ENCODE measurements at regions not wholly inside any gene's neighbourhood (a gene's known extent, or its start where the extent isn't known, plus 50 kb on each side); places are given as distances from the start of the nearest gene placed in this dataset.
"Not testable (repeated sequence)": the region's sequence is repeated elsewhere in the genome, so short reads cannot be mapped to it uniquely, and the experiment has no call there.

GRCh38 chr2:176578292-176578691 lies 309.1 kb downstream of the MTX2 start:
- DNase-seq = not testable (repeated sequence)

DNA sequence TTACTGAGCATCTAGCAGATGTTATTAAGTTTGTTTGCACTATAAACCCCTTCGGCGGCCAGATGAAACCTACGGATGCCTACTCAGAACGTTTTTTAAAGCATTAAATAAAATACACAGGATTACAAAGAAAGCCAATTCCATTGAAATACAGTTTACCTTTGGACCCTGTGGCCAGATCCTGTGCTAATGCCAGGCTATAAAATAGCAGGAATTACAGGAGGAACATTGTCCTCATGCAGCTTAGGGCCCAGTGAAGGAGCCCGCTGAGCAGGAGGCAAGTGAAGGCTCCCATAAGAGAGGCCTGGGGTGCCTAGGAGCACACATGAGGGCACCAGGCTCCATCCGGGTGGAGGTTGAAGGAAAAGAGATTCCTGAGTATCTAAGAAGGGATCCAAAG lies 310.4 kb downstream of the MTX2 start:
- DNase-seq = no peak

DNA sequence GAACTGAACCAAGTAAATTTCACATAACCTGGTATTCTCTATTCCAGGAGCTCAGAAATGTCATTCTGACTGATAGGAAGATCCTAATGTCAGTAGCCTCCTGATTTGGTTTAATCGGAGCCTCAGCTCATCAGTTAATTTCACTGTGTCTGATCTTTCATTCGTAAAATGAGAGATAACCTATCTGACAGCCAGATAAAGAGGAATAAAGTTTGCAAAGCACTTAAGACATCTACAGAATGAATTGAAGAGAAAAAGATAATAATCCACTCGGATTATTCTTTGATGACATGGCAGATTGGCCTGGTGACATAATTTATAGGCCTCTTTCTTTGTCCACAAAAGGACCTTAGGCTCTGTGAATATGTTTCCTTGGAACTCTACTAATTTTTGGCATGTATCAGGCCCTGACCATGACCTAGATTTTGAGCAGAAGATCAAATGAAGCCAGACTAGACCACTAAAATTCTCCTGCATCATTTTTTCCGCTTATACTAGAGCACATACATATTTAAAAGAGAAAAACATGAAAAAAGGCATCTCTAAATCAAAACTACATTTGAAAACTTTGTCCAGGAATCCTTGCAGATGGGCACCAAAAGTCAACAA lies 312.4 kb downstream of the MTX2 start:
- no peak for DNase-seq

DNA sequence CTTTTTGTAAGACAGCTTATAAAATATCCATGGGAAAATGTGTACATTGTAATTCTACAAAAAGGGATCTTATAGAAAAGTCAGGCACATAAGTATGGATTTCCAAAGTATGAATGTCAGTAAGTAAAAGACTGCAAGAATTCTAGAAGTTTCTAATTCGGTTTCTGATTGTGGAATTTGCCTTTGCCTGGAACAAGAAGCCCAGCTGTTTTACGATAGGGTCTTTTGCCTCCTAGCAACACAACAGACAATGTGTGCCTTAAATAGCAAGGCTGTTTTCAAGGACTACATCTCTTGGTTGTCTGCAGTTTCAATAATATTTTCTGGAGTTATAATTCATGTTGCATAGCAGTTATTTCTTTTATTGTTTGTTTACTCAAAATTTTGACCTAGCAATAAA lies 312.9 kb downstream of the MTX2 start:
- DNase-seq = no peak

DNA sequence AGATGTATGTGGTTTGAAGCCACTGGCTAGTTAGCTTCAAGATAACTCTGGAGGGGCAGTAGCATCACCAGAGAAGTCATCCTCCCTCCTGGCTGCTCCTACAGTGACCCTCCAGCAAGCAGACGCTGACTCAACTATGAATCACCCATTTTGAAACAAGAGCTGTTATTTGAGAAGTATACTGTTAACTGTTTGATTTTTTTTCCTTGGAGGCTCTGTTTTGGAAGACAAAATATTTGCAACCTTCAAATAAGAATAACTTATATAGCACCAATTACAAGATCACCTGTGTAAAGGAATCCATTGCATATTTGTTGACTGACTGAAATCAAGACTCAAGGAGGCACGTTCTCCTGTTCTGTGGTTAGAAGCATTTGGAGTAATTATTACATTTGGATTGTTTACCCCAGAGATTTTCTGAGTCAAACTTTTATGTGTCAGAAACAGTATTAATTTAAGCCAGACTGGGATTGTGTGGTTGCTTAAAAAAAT lies 313.8 kb downstream of the MTX2 start:
- DNase-seq = peak; percentile 11

DNA sequence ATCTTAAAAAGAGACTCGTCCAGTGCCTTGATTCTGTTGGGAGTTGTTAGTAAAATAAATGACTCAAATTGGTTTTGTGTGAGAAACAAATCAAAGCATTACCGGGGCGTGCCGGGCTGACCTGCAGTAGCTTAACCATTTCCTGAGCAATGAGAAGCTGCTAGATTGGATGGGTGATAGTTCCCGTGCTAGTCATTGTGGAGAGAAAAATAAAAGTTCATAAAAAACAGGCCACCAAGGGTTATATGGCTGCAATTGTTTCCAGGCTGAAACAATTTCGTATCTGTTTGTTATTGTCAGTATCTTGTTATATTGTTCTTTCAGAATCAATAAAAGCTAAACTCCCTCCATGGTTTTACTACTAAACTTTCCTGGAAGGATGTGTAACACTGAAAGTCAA lies 314.4 kb downstream of the MTX2 start:
- no peak for DNase-seq

DNA sequence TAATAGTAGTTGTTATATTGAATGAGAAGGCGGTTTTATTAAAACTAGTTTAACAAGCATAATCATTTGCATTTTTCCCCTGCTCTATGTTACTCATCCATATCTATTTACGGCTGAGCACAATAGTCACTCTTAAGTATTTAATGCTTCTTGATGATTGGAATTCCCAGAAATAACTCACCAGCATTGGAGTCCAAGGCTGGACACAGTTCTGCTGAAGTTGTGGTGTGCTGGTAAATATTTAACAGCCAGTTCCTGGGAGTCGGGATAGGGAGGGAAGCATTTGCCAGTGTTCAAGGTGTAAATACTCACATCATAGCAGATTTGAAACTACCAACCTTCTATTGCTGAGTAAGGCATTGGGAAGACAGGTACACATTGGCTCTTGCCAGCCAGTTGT lies 315.1 kb downstream of the MTX2 start:
- no peak for DNase-seq

- DNase-seq = no peak
Measured at GRCh38 chr2:176585291-176585690, 316.0 kb downstream of the MTX2 start.

DNA sequence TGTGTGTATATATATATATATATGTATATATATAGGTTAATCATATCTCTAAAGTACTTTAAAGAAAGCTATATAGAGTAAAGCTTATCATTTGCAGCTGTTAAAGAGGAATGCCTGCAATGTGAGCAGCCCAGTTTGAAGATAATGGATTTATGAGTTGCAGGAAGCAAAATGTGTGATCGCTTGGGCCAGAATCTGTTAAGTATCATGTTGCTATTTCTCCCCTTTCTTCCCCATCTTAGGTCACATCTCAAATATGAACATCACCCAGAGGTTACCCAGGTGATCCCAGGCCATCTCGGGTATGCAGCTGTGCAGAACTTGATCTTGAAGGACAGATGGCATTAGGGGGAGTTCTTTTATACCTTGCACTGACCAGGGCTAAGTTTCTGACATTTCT lies 316.5 kb downstream of the MTX2 start:
- DNase-seq = no peak

GRCh38 chr2:176589287-176589686 lies 320.0 kb downstream of the MTX2 start:
- no peak for DNase-seq

DNA sequence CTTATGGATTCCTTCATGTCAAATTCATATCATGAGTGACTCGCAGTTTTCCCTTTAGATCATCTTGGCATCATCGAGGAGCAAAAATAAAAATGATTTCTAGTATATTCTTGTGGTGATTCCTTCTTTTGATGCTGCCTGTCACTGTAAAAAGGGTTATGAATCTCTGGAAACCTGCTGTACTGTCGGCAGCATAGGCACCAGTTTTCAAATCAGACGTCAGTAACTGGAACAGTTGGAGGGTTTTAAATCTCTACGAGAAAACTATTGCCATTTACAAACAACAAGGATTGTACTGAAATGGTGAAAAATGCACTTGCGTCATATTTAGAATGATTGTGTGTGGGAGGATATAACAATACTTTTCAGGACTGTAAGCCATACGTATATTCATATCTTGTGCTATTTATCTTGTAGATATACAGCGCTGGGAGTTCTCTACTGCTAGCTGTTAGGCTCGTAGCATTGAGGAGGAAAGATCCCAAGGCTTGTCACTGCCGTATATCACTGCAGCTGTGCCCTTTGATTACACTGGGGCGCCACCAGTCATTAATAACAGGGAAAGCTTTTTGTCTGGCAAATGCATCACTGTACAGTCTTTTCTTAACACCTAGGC lies 320.7 kb downstream of the MTX2 start:
- DNase-seq = no peak

GRCh38 chr2:176592216-176592615 lies 323.0 kb downstream of the MTX2 start:
- no peak for DNase-seq

GRCh38 chr2:176595986-176596385 lies 326.7 kb downstream of the MTX2 start:
- no peak for DNase-seq

DNA sequence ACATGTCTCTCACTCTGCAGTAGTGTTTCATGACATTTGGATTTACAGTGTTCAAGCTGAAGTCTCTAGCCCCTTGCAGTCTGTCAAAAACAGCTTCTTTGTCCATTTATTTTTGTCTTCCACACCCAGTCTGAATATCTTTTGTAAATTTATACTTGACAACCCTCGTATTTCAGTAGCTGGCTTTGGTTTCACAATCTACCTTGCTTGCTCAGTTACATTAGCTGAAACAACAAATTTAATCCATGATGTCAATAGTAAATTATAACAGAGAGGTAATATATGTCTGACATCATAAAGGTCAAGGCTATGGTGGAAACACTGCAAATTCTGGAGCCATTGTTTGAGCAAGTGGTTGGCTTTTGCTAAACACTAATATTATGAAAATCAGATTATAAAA lies 328.7 kb downstream of the MTX2 start:
- DNase-seq = no peak

DNA sequence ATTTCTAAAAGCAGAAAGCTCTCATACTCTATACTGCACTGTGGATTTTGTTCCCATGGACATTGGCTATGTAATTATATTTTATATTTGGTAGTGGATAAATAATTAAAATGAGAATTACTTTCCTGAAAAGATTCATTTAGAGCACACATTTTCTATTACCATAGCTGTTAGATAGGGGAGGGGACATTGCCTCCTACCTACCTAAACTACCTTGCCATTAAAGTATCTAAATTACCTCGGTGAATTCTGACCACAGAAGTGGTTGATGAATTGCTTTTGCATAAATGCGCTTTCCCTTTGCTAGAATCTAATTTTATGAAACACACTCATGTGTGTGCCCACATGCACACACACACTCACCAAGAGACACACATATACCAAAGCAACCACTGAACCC lies 329.1 kb downstream of the MTX2 start:
- DNase-seq = no peak

GRCh38 chr2:176599796-176600485 lies 330.7 kb downstream of the MTX2 start:
- no peak for DNase-seq

GRCh38 chr2:176601066-176601465 lies 331.8 kb downstream of the MTX2 start:
- DNase-seq = no peak

DNA sequence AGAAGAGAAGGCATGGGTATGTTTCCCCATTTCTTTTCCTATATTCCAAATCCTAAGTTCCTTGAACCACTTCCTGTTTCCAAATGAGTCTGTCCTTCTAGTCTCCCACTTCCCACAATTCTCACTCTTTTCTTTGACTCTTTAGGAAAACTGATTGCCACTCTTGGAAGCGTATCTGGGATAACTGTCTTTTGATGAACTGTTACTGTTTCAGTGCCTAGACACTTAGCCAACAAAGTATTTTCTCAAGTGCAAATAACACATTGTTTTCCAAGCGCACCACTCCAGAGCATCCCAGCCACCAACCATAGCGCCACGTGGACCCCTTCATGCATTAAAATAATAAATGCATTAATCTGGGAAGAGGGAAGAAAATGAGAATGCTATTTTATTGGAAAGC lies 342.8 kb downstream of the MTX2 start:
- no peak for DNase-seq

- no peak for DNase-seq
Measured at GRCh38 chr2:176612736-176613135, 343.5 kb downstream of the MTX2 start.

DNA sequence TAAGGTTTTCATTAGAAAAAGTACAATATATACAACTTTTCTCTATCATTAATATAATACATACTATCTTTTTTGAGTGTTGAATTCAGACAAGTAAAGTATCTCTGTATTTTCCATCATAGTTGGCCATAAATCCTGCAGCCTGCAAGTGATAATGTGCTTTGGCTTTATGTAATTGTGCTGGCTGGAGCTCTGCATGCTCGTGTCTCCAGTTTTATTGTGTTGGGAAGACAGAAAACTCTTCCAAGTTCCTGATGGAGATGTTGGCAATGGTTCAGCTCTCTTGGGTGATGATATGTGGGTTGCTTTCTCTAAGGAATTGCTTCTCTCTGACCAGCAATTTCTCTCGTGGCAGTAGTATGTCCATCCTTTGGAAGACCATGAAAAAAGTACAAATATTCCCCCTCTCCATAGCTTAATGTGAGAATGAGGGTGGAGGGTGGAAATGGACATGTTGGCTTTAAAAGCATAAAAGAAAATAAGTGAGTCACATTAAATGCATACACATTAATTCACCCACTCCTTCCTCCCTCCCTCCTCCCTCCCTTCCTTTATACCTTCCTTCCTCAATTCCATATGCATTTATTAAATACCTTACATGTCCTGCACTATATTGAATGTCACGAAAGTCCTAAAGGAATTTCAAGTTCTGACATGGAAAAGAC lies 344.2 kb downstream of the MTX2 start:
- no peak for DNase-seq

GRCh38 chr2:176614049-176614448 lies 344.8 kb downstream of the MTX2 start:
- no peak for DNase-seq

DNA sequence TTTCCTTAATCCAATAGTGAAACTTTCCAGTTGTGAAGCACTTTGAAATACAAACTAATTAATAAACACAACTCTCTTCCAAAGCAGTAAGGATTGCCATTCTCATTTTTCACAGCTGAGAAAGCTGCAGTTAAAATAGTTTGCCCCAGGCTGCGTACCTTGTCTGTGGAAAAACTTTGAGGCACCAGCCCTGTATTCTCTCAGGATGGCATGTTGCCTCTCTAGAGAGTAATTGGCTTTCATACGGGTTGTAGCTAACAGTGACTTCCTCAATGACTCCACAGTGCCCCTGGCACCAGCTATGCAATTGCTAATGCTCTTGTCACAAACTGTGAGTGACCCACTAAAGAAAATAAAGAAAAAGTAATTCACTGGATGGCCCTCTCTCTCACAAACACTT lies 345.7 kb downstream of the MTX2 start:
- no peak for DNase-seq

- DNase-seq = no peak
Measured at GRCh38 chr2:176619504-176619903, 350.3 kb downstream of the MTX2 start.

- no peak for DNase-seq
Measured at GRCh38 chr2:176621350-176621749, 352.1 kb downstream of the MTX2 start.
